HG02759 (cell line): ENCODE measurements at regions not wholly inside any gene's neighbourhood (a gene's known extent, or its start where the extent isn't known, plus 50 kb on each side); places are given as distances from the start of the nearest gene placed in this dataset.
A peak's percentile ranks its signal among the peaks of the same experiment; 100 is the strongest.
"Not testable (repeated sequence)": the region's sequence is repeated elsewhere in the genome, so short reads cannot be mapped to it uniquely, and the experiment has no call there.

Experiments used
- ATAC-seq: cut with Tn5 transposase; IDR thresholded peaks from one replicate; pipeline ENCODE4 v1.9.1; 2021; ENCODE audit warnings: mild to moderate bottlenecking, moderate library complexity; ENCODE audit not compliant: unreplicated experiment

DNA sequence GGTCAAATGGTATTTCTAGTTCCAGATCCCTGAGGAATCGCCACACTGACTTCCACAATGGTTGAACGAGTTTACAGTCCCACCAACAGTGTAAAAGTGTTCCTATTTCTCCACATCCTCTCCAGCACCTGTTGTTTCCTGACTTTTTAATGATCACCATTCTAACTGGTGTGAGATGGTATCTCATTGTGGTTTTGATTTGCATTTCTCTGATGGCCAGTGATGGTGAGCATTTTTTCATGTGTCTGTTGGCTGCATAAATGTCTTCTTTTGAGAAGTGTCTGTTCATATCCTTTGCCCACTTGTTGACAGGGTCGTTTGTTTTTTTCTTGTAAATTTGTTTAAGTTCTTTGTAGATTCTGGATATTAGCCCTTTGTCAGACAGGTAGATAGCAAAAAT is 269.9 kb upstream of the NREP start:
- ATAC-seq = not testable (repeated sequence)

DNA sequence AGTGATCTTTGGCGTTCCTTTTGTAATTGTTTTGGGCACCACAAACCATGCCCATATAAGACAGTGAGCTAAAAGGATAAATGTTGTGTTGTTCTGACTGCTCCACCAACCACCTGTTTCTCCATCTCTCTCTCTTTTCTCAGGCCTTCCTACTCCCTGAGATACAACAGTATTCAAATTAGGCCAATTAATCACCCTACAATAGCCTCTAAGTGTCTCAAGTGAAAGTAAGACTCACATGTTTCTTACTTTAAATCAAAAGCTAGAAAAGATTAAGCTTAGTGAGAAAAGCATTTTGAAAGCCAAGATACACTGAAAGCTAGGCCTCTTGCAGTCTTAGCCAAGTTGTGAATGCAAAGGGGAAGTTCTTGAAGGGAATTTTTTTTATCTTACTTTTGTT is 268.8 kb upstream of the NREP start:
- ATAC-seq = peak; percentile 75

- ATAC-seq = no peak
These were observed 267.8 kb upstream of the NREP start for GRCh38 chr5:112024769-112025168.

DNA sequence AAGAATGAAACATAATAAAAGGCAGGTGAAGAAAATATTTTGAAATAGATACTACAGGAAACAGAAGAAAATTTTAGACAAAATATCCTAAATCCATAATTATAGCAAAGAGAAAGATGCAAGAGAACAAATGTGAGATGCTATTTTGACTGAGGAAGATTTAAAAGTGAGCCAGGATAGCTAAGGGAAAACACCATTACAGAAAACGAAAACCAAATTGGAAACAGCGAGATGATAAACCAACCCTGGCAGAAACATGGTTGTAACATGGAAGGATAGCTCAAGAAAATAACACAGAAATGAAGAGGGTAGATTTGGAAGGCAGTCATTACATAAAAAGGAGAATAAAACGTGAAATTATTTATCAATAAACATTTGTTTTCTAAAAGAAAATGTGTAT is 267.2 kb upstream of the NREP start:
- no peak for ATAC-seq

DNA sequence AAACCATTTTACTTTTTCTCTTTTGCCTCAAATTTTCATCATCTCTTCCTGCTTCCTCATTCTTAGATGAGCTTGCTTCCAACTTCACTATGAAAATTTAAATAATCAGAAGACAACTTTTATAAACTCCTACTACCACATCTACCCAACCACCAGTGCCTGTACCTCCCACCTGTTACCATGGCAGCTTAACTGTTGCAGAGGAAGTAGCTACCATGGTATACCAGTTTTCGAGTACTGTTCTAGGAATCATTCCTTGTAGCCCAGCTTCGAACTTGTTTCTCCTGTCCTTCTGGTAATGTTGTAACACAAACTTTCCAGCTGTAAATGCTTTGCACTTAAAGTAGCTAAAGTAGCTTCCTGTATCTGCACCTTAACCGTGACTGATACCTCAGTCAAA is 266.8 kb upstream of the NREP start:
- ATAC-seq = no peak

DNA sequence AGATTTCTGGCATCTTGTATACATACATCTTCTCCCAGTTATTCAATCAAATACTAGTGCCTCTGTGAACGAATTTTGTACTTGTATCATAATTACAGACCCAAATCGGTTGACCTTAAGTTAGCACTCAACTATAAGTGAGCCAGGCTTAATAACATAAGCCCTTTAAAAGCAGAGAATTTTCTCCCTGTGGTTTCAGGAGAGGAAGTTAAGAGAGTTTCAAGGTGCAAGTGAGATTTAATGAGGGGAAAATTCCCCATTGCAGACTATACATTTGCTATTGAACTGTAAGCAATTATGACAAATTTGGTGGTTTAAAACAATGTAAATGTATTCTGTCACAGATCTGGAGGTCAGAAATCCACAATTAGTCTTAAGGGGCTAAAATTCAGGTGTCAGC is 261.9 kb upstream of the NREP start:
- peak; percentile 48 for ATAC-seq

- ATAC-seq = no peak
These were observed 260.0 kb upstream of the NREP start for GRCh38 chr5:112016980-112017379.

DNA sequence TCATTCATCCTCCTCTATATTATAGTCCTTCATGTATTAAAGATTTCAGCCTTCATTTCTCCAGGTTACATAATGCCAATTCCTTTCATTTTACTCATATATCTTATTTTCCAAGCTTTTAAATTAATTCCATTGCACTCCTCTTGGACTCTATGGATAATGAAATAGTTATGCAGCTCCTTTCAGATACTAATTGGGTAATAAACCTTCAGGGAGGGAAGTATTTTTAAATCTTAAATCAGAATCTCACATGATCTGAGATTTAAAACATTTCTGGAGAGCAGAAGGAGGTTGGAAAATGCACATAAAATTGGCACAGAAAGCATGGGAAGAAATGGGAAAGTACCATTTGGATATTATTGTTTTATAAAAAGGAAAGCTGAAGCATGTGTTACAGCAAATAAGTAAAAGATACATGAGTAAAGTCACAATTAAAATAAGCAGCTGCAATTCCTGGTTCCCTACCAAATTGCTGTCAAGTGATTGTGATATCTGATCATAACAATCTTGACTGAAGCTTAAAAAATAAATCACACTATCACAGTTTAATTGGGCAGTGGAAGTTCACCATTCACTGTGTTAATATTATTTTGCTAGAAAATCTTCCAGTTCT is 257.9 kb upstream of the NREP start:
- ATAC-seq = no peak

DNA sequence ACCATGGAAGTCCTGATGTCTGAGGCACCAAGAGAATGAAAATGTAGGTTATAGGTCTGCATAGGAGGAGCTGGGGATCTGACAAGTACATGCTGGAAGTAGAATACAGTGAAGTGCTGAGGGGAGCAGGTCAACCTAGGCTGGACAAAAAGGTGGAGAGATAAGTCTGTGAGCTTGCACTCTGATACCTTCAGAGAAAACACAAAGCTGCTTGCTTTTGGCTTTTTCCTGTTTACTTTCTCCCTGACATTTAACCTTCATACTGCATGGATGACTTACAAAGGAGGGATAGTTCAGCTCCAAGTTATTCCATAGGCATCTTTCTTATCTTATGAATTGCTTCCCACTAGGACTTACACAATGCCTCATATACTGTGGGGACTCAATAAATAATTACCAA is 256.7 kb upstream of the NREP start:
- ATAC-seq = no peak

- no peak for ATAC-seq
These were observed 255.1 kb upstream of the NREP start for GRCh38 chr5:112012104-112012503.

GRCh38 chr5:112010475-112010874 is 253.5 kb upstream of the NREP start:
- no peak for ATAC-seq

- no peak for ATAC-seq
These were observed 249.7 kb upstream of the NREP start for GRCh38 chr5:112006721-112007120.

GRCh38 chr5:112005623-112005930 is 248.6 kb upstream of the NREP start:
- ATAC-seq = no peak

GRCh38 chr5:112004867-112005622 is 248.1 kb upstream of the NREP start:
- peak; percentile 84 for ATAC-seq

- ATAC-seq = no peak
These were observed 245.4 kb upstream of the NREP start for GRCh38 chr5:112002376-112002775.

GRCh38 chr5:111999286-111999685 is 242.3 kb upstream of the NREP start:
- no peak for ATAC-seq

- no peak for ATAC-seq
These were observed 241.9 kb upstream of the NREP start for GRCh38 chr5:111998871-111999270.

DNA sequence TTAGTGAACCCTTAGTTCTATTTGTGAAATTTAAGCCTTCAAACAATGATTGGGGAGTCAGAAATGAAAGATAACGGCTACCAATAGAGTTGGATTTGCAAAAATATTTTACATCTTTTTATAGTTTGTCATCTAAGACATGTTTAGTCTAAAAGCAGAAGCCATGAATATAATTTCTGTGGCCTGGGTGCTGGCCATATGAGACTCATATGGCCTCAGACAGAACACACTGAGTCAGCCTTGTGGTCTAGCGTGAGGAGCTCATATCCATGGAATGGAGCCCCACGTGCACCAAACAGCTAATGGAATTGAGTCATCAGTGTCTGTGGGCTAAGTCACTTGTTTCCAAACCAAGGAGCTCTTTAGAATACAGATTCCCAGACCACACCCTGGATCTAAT is 240.7 kb upstream of the NREP start:
- no peak for ATAC-seq

DNA sequence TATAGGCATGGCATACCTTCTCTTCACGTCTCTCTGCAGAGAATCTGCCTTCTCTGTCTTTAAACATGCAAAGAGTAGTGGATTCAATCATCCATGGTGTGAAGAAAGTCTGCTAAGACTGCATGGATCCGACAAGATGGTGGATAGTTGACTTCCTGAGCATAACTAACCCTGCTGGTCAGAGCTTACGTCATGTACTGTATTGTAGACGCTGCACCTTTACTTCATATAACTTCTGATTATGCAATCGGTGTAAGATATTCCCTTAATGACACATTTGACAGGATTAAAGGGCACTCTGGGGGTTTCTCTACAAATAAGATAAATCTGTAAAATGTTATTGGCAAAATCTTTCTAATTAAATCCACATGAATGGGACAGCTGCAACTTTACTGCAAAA is 240.3 kb upstream of the NREP start:
- ATAC-seq = no peak

DNA sequence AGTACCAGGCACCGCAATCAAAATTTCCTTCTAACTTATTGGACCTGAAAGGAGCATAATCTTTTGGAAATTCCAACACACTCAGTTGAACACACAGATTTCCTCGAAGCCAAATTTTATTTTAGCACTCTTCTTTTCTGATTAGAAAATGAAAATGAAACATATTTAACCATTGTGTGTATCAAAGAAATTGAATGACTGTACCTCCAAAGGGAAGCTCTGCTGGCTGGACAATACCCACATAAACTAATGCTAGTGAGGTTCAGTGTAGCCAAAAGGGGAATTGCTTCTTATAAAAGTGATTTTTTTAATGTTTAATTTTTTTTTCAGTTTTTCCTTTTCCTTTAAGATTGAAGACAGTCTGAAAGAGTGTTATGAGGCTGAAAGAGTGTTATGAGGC is 239.6 kb upstream of the NREP start:
- no peak for ATAC-seq

- ATAC-seq = no peak
These were observed 238.7 kb upstream of the NREP start for GRCh38 chr5:111995701-111996100.

DNA sequence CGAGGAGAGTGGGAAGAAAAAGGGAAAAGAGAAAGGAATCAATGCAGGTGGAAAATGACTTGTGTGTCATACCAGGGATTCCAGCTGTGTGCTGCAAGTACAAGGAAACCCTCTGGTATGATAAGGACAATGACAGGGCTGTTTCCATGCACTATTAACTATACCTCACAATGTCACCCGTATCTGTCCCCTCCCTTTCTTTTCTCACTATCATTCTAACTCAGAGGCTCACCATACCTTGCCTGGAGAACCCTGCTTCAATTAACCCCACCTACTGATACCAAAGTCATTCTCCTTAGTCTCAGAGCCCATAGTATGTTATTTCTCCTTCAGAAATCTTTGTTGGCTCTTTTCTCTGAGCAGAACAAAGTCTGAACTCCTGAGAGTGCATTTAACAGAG is 236.2 kb upstream of the NREP start:
- ATAC-seq = no peak

DNA sequence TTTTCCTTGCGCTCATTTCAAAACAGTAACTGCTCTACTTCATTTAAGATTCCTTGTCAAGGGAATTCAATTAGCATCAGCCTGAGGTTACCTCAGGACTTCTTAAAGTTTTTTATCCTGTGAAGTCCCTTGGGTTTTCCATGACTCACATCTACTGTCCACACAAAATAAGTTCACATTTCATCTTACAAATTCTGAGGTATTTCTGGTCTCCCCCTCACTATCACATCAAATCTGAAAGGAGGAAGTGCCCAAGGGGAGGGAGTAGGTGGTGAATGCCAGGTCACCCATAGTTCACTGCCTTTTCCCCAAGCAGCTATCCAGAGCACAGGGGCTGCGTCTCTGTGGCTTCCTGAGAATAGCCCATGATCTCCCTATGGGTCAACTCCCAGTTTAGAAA is 227.1 kb upstream of the NREP start:
- peak; percentile 77 for ATAC-seq
